K562 (cell line): ENCODE measurements at regions not wholly inside any gene's neighbourhood (a gene's known extent, or its start where the extent isn't known, plus 50 kb on each side); places are given as distances from the start of the nearest gene placed in this dataset.

Experiments
- ATAC-seq: fragments of 200-7000 bp; cut with Tn5 transposase; 3 replicates; pipeline ENCODE4 v1.9.1; 2020; ENCODE audit warnings: moderate library complexity
- BruUV-seq: library from RNA; stranded (reverse); fragments of 400-500 nt; replicated peaks from 2 replicates; lab custom pipeline; 2021; lab: Mats Ljungman, UMichigan
- CTCF ChIA-PET: fragments of 300-600 bp; formaldehyde crosslinking; extraction: SDS; loops from one replicate; lab custom pipeline; 2021; ENCODE audit warnings: low intra/inter-chr PET ratio; lab: Yijun Ruan, JAX
- POLR2A ChIA-PET: fragments of 300-600, 350-650 bp; sonication (Branson Sonifier 250); formaldehyde crosslinking; extraction: SDS; loops from one replicate; lab custom pipeline; 2021; ENCODE audit warnings: antibody characterized with exemption, inconsistent platforms; lab: Yijun Ruan, JAX
- DNase-seq, 4 experiments: peaks; one replicate each; pipeline versions ENCODE4 v3.0.0 to v3.0.0-alpha.2; 2011 to 2018; ENCODE audit warnings: low spot score in 3 of 4, mixed read lengths in 3 of 4; ENCODE audit errors: extremely low read depth in 1 of 4
- FAIRE-seq: peaks from 2 replicates; lab custom pipeline; 2011; peaks lifted over from hg19 to GRCh38; lab: Jason Lieb, UNC
- H2AFZ ChIP-seq: 2 replicates; pipeline ENCODE4 v1.6.0; 2011; ENCODE audit warnings: low read depth, low read length, control low read depth, inconsistent platforms
- H3K27ac ChIP-seq: fragments of 200-600 bp; 3 replicates; pipeline ENCODE4 v1.8.0; 2011; ENCODE audit warnings: low read depth, mild to moderate bottlenecking, control low read depth, inconsistent platforms, low read length, moderate library complexity, mixed read lengths; ENCODE audit errors: extremely low read depth
- H3K27me3 ChIP-seq, 2 experiments: fragments of 300-600 bp in 1 of 2; 2 replicates in 1 of 2; 3 replicates in 1 of 2; pipeline versions ENCODE4 v1.6.0 to v1.8.0; 2011; ENCODE audit warnings: inconsistent platforms in 2 of 2, low read length in 2 of 2, mild to moderate bottlenecking in 1 of 2, mixed read lengths in 1 of 2, moderate library complexity in 1 of 2; ENCODE audit not compliant: control insufficient read depth in 2 of 2, insufficient read depth in 2 of 2
- H3K36me3 ChIP-seq: fragments of 300-600 bp; 3 replicates; pipeline ENCODE4 v1.8.0; 2011; ENCODE audit warnings: mild to moderate bottlenecking, low read length, inconsistent platforms; ENCODE audit not compliant: control insufficient read depth, insufficient read depth
- H3K4me1 ChIP-seq, 2 experiments: fragments of 200-600 bp in 1 of 2; replicated peaks in 1 of 2; 2 replicates in 1 of 2; 3 replicates in 1 of 2; pipeline versions ENCODE4 v1.5.1 to v1.8.0; 2011; ENCODE audit warnings: inconsistent platforms in 2 of 2, low read length in 2 of 2, mild to moderate bottlenecking in 1 of 2, mixed read lengths in 1 of 2, moderate library complexity in 1 of 2; ENCODE audit not compliant: control insufficient read depth in 2 of 2, insufficient read depth in 2 of 2
- H3K4me2 ChIP-seq: 2 replicates; pipeline ENCODE4 v1.6.1; 2011; ENCODE audit warnings: low read length, control low read depth, inconsistent platforms, mixed read lengths; ENCODE audit not compliant: insufficient read depth
- H3K4me3 ChIP-seq: fragments of 200-600 bp; sonication (generic), shearing (Covaris generic); 2 replicates; pipeline ENCODE4 v1.5.1; 2016; ENCODE audit warnings: control low read depth, inconsistent platforms
- H3K79me2 ChIP-seq: fragments of 200-600 bp; 3 replicates; pipeline ENCODE4 v1.8.0; 2011; ENCODE audit warnings: low read length, inconsistent platforms; ENCODE audit not compliant: control insufficient read depth, insufficient read depth
- H3K9ac ChIP-seq, 2 experiments: 2 replicates each; pipeline versions ENCODE4 v1.6.0 to v1.6.1; 2011; ENCODE audit warnings: low read depth in 2 of 2, low read length in 2 of 2, control low read depth in 1 of 2, inconsistent platforms in 1 of 2, mild to moderate bottlenecking in 1 of 2, mixed read lengths in 1 of 2; ENCODE audit not compliant: insufficient read depth in 1 of 2
- H3K9me1 ChIP-seq: one replicate; pipeline ENCODE4 v1.6.0; 2011; ENCODE audit warnings: inconsistent platforms, mild to moderate bottlenecking, low read length, moderate library complexity; ENCODE audit not compliant: control insufficient read depth, insufficient read depth
- H3K9me3 ChIP-seq: replicated peaks from 2 replicates; pipeline ENCODE4 v1.5.1; 2011; ENCODE audit warnings: low read depth, low read length, inconsistent platforms; ENCODE audit not compliant: control insufficient read depth, insufficient read depth
- H4K20me1 ChIP-seq: replicated peaks from 2 replicates; pipeline ENCODE4 v1.6.1; 2011; ENCODE audit warnings: low read length, inconsistent platforms, mixed read lengths; ENCODE audit not compliant: control insufficient read depth, insufficient read depth
- ARID3B ChIP-seq: fragments of 250-450 bp; sonication (Bioruptor Pico); IDR thresholded peaks from 2 replicates; pipeline ENCODE4 v1.4.0; 2020; ENCODE audit warnings: borderline replicate concordance
- ARID4B ChIP-seq: sonication (generic); formaldehyde crosslinking; IDR thresholded peaks from 2 replicates; pipeline ENCODE4 v1.8.0; 2022; ENCODE audit warnings: mild to moderate bottlenecking, missing genetic modification reagents
- HNRNPH1 ChIP-seq: fragments of 200-400 bp; formaldehyde crosslinking; optimal IDR thresholded peaks from 2 replicates; pipeline ENCODE3; 2017; ENCODE audit warnings: low read depth, mild to moderate bottlenecking, low read length, moderate library complexity
- NFYB ChIP-seq: IDR thresholded peaks from 2 replicates; pipeline ENCODE4 v1.6.1; 2011; ENCODE audit warnings: mild to moderate bottlenecking, moderate library complexity; ENCODE audit not compliant: insufficient read length; ENCODE audit errors: extremely low read depth
- NR2C2 ChIP-seq, 2 experiments: fragments of 200-800 bp in 1 of 2; sonication (Bioruptor generic) in 1 of 2; sonication (generic) in 1 of 2; formaldehyde crosslinking in 1 of 2; IDR thresholded peaks; 2 replicates each; pipeline versions ENCODE4 v1.6.1 to v1.8.0; 2016 to 2022; ENCODE audit warnings: mild to moderate bottlenecking in 1 of 2, missing compliant biosample characterization in 1 of 2, missing genetic modification characterization in 1 of 2, missing genetic modification reagents in 1 of 2
- POLR3A ChIP-seq: IDR thresholded peaks from 2 replicates; pipeline ENCODE4 v1.6.1; 2011; ENCODE audit warnings: borderline replicate concordance, mild to moderate bottlenecking, moderate library complexity; ENCODE audit not compliant: insufficient read length, insufficient read depth; ENCODE audit errors: extremely low read depth
- STAT5B ChIP-seq: fragments of 250-450 bp; sonication (Bioruptor Pico); IDR thresholded peaks from 2 replicates; pipeline ENCODE4 v1.8.0; 2021; ENCODE audit warnings: mild to moderate bottlenecking, inconsistent platforms
- ZBTB5 ChIP-seq: fragments of 450-650 bp; IDR thresholded peaks from 2 replicates; pipeline ENCODE4 v1.6.1; 2017; ENCODE audit warnings: antibody characterized with exemption
- ZFP30 ChIP-seq: fragments of 250-450 bp; sonication (Bioruptor Pico); IDR thresholded peaks from 2 replicates; pipeline ENCODE4 v1.8.0; 2022; ENCODE audit warnings: moderate library complexity, mild to moderate bottlenecking, inconsistent platforms, borderline replicate concordance
- ZNF143 ChIP-seq: sonication (generic); formaldehyde crosslinking; IDR thresholded peaks from 2 replicates; pipeline ENCODE4 v1.9.0; 2022; ENCODE audit warnings: mild to moderate bottlenecking, missing genetic modification reagents
- ZNF436 ChIP-seq: fragments of 250-450, 450-650 bp; sonication (Bioruptor Pico); formaldehyde crosslinking; IDR thresholded peaks from 2 replicates; pipeline ENCODE4 v1.7.0; 2020; ENCODE audit warnings: mild to moderate bottlenecking
- ZNF644 ChIP-seq: fragments of 200-800 bp; sonication (Bioruptor generic); IDR thresholded peaks from 2 replicates; pipeline ENCODE4 v1.6.1; 2016; ENCODE audit warnings: low read depth, missing genetic modification characterization, missing compliant biosample characterization
- ZNF77 ChIP-seq: fragments of 250-450 bp; sonication (Bioruptor Pico); IDR thresholded peaks from 2 replicates; pipeline ENCODE4 v1.5.0; 2020
- WGBS: fragments of 100-300 bp; shearing (Covaris generic); methylation state at CpG from one replicate; pipeline ENCODE4 v1.1.6; 2016; ENCODE audit warnings: low coverage, mixed read lengths; ENCODE audit not compliant: insufficient coverage; ENCODE audit errors: missing lambda C conversion rate; 5-methylcytosine and 5-hydroxymethylcytosine counted together
- in situ Hi-C: fragments of 300-500 bp; cut with MboI; formaldehyde crosslinking; loops from 4 replicates; pipeline ENCODE4 v1.15.0; 2018; ENCODE audit warnings: inconsistent platforms, mixed read lengths
- intact Hi-C: fragments of 100-400 bp; cut with micrococcal nuclease; formaldehyde crosslinking; loops from 2 replicates; pipeline ENCODE4 v1.14.2; 2022

GRCh38 chr9:12183321-12183720 is 509.9 kb upstream of the TYRP1 start (continued):
- no peak for TF ChIP-seq POLR3A
- no peak for TF ChIP-seq ARID3B (CRISPR knock-in tag)

GRCh38 chr9:12185856-12186255 is 507.3 kb upstream of the TYRP1 start:
- ChIA-PET POLR2A (no interaction called here), CTCF (no interaction called here)
- no peaks in the 10 kb centered on the region for H3K27me3 ChIP-seq
- H3K9me3 ChIP-seq: no peaks in the 10 kb centered on the region
- H3K36me3 ChIP-seq: no peaks in the 10 kb centered on the region
- no peak overlapping the region for H2AFZ ChIP-seq
- DNase-seq: no peak
- intact Hi-C loops: no loop called here
- no peaks in the 10 kb centered on the region for H3K9me1 ChIP-seq
- H3K4me2 ChIP-seq: no peak overlapping the region
- in situ Hi-C loops: no loop called here
- no peak for ATAC-seq
- FAIRE-seq: no peak
- TF ChIP-seq ZNF77 (no peak), ZFP30 (CRISPR knock-in tag) (no peak), NR2C2 (CRISPR knock-in tag; IDR thresholded peaks at IDR 0.05) (no peak), NR2C2 (tag; IDR thresholded peaks at IDR 0.05) (no peak), ARID4B (CRISPR knock-in tag) (no peak), NFYB (no peak), ZBTB5 (no peak), ZNF644 (tag) (no peak), HNRNPH1 (no peak), ZNF143 (CRISPR knock-in tag) (no peak), ZNF436 (CRISPR knock-in tag) (no peak), STAT5B (CRISPR knock-in tag) (no peak)
- no peak overlapping the region for H3K9ac ChIP-seq
- BruUV-seq: no TSS peak
- H3K79me2 ChIP-seq: no peaks in the 10 kb centered on the region
- WGBS: 0% methylated on average over 5 of the region's 6 CpGs
- no peaks in the 10 kb centered on the region for H3K4me1 ChIP-seq
- H3K27ac ChIP-seq: no peak overlapping the region
- H4K20me1 ChIP-seq: no peaks in the 10 kb centered on the region
- no peak overlapping the region for H3K4me3 ChIP-seq
